ENCODE measurements at regions not wholly inside any gene's neighbourhood (a gene's known extent, or its start where the extent isn't known, plus 50 kb on each side); places are given as distances from the start of the nearest gene placed in this dataset.

DNA sequence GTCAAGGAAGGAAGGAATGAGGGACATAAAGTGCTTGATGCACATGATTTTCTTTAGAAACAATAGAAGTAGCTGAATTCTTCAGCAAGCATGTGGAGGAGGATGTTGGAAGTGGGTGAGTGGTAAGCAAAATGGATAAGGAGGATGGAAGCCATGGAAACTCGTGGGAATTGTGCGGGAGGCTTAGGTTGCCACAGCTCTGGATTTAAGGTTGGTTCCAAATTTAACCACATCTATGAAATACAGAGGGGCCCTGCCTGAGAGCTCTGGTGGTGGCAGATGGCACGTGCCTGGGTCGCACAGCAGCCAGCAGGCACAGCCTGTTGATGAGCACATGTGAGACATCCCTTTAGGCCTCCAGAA lies 284.7 kb downstream of the SMARCA2 start:
- no peaks in the 10 kb centered on the region for H3K36me3 ChIP-seq (ENCODE audit: insufficient read depth, insufficient read length, low read length)
- H3K9me3 ChIP-seq (ENCODE audit: insufficient read depth, low read length), result peaks cover 55% of the 10 kb centered on the region
- no peak for TF ChIP-seq ZNF274 (IDR thresholded peaks at IDR 0.05; ENCODE audit: low read depth, low read length)
- TF ChIP-seq YY1 (IDR thresholded peaks at IDR 0.05; ENCODE audit: insufficient read depth, insufficient read length), result no peak
- TF ChIP-seq SUZ12 (IDR thresholded peaks at IDR 0.05; ENCODE audit: extremely low read depth, insufficient read depth, insufficient read length), result no peak
- no peak for DNase-seq (ENCODE audit: low read depth, low spot score)
- H3K9ac ChIP-seq (ENCODE audit: insufficient read length, low read depth), result no peak overlapping the region
- H3K4me1 ChIP-seq (ENCODE audit: insufficient read depth, insufficient read length), result no peaks in the 10 kb centered on the region
- H3K27me3 ChIP-seq (ENCODE audit: insufficient read depth, insufficient read length), result no peaks in the 10 kb centered on the region
- no peak overlapping the region for H3K4me3 ChIP-seq (ENCODE audit: insufficient read length, low read depth)

DNA sequence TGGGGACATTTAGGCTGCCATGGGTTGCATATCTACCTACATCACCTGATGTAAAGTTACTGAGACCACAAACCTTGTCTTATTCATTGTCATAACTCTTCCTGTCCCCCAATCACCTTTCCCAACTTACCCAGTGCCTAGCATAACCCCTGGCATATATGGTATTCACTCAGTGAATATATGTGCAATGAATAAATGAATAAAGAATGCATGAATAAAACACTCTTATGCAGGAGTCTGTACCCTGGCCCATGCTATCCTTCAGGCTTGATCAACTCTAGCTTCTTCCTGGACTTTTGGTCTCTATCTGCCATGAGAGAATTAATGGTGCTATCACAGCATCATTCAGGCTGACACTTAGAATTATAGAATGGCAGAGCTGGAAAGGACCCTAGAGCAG lies 285.2 kb downstream of the SMARCA2 start:
- Histone ChIP-seq H3K27me3 (ENCODE audit: insufficient read depth, insufficient read length) (no peaks in the 10 kb centered on the region), H3K36me3 (ENCODE audit: insufficient read depth, insufficient read length, low read length) (no peaks in the 10 kb centered on the region), H3K9ac (ENCODE audit: insufficient read length, low read depth) (no peak overlapping the region), H3K9me3 (ENCODE audit: insufficient read depth, low read length) (peaks cover 53% of the 10 kb centered on the region), H3K4me3 (ENCODE audit: insufficient read length, low read depth) (no peak overlapping the region), H3K4me1 (ENCODE audit: insufficient read depth, insufficient read length) (no peaks in the 10 kb centered on the region)
- DNase-seq (ENCODE audit: low read depth, low spot score), result no peak
- no peak for TF ChIP-seq SUZ12 (IDR thresholded peaks at IDR 0.05; ENCODE audit: extremely low read depth, insufficient read depth, insufficient read length)
- TF ChIP-seq ZNF274 (IDR thresholded peaks at IDR 0.05; ENCODE audit: low read depth, low read length), result no peak
- TF ChIP-seq YY1 (IDR thresholded peaks at IDR 0.05; ENCODE audit: insufficient read depth, insufficient read length), result no peak

- H3K36me3 ChIP-seq (ENCODE audit: insufficient read depth, insufficient read length, low read length), result no peaks in the 10 kb centered on the region
- no peak overlapping the region for H3K4me3 ChIP-seq (ENCODE audit: insufficient read length, low read depth)
- DNase-seq (ENCODE audit: low read depth, low spot score), result no peak
- TF ChIP-seq YY1 (IDR thresholded peaks at IDR 0.05; ENCODE audit: insufficient read depth, insufficient read length) (no peak), ZNF274 (IDR thresholded peaks at IDR 0.05; ENCODE audit: low read depth, low read length) (no peak)
- H3K9me3 ChIP-seq (ENCODE audit: insufficient read depth, low read length), result peaks cover 30% of the 10 kb centered on the region
- no peaks in the 10 kb centered on the region for H3K4me1 ChIP-seq (ENCODE audit: insufficient read depth, insufficient read length)
- H3K27me3 ChIP-seq (ENCODE audit: insufficient read depth, insufficient read length), result no peaks in the 10 kb centered on the region
- no peak overlapping the region for H3K9ac ChIP-seq (ENCODE audit: insufficient read length, low read depth)
Measured at GRCh38 chr9:2302606-2303005, 287.5 kb downstream of the SMARCA2 start.

DNA sequence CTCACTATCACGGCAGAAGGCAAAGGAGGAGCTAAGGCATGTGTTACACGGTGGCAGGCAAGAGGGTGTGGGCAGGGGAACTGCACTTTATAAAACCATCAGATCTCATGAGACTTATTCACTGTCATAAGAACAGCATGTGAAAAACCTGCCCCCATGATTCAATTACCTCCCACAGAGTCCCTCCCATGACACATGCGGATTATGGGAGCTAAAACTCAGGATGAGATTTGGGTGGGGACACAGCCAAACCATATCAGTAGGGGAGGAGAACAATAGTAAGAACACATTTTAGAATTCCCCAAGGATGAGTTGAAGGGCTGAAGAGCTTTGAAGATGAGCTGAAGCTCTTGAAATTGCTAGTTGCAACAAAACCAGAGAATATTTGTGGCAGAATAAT lies 287.9 kb downstream of the SMARCA2 start:
- peaks cover 26% of the 10 kb centered on the region for H3K9me3 ChIP-seq (ENCODE audit: insufficient read depth, low read length)
- H3K4me1 ChIP-seq (ENCODE audit: insufficient read depth, insufficient read length), result no peaks in the 10 kb centered on the region
- H3K4me3 ChIP-seq (ENCODE audit: insufficient read length, low read depth), result no peak overlapping the region
- H3K9ac ChIP-seq (ENCODE audit: insufficient read length, low read depth), result no peak overlapping the region
- no peaks in the 10 kb centered on the region for H3K36me3 ChIP-seq (ENCODE audit: insufficient read depth, insufficient read length, low read length)
- TF ChIP-seq YY1 (IDR thresholded peaks at IDR 0.05; ENCODE audit: insufficient read depth, insufficient read length) (no peak), ZNF274 (IDR thresholded peaks at IDR 0.05; ENCODE audit: low read depth, low read length) (no peak), SUZ12 (IDR thresholded peaks at IDR 0.05; ENCODE audit: extremely low read depth, insufficient read depth, insufficient read length) (no peak)
- no peaks in the 10 kb centered on the region for H3K27me3 ChIP-seq (ENCODE audit: insufficient read depth, insufficient read length)
- DNase-seq (ENCODE audit: low read depth, low spot score), result no peak

DNA sequence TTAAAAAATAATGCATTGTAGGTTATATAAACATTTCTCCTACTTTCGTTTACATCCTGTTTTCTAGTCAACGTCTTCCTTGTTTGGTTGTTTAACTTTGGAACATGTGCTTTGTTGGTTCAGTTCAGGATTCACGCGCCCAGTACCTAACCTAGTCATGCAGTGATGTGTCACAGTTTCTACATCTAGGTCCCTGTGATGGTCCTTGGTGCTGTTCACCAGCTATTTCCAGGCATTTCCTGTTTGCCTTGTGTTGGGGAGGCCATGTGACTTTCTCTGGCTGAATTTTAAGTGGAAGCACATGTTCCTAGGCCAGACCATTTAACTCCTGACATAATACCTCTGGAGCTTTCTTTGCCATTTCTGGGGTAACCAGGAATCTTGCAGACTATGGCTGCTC lies 292.3 kb downstream of the SMARCA2 start:
- no peak for DNase-seq (ENCODE audit: low read depth, low spot score)
- Histone ChIP-seq H3K27me3 (ENCODE audit: insufficient read depth, insufficient read length) (no peaks in the 10 kb centered on the region), H3K9me3 (ENCODE audit: insufficient read depth, low read length) (peaks cover 31% of the 10 kb centered on the region), H3K4me1 (ENCODE audit: insufficient read depth, insufficient read length) (no peaks in the 10 kb centered on the region), H3K36me3 (ENCODE audit: insufficient read depth, insufficient read length, low read length) (no peaks in the 10 kb centered on the region), H3K9ac (ENCODE audit: insufficient read length, low read depth) (no peak overlapping the region), H3K4me3 (ENCODE audit: insufficient read length, low read depth) (no peak overlapping the region)
- no peak for TF ChIP-seq ZNF274 (IDR thresholded peaks at IDR 0.05; ENCODE audit: low read depth, low read length)

DNA sequence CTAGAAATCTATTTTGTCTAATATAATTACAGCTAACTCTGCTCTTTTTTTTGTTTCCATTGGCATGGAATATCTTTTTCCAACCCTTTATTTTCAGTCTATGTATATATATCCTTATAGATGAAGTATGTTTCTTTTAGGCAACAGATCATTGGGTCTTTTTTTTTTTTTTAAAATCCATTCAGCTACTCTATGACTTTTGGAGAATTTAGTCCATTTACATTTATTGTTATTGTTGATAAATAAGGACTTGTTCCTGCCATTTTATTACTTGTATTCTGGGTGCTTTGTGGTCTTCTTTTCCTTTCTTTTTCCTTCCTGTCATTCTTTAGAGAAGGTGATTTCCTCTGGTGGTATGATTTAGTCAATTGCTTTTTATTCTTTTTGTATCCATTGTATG lies 296.8 kb downstream of the SMARCA2 start:
- Histone ChIP-seq H3K27me3 (ENCODE audit: insufficient read depth, insufficient read length) (no peaks in the 10 kb centered on the region), H3K4me3 (ENCODE audit: insufficient read length, low read depth) (no peak overlapping the region), H3K9ac (ENCODE audit: insufficient read length, low read depth) (no peak overlapping the region), H3K9me3 (ENCODE audit: insufficient read depth, low read length) (peaks cover 59% of the 10 kb centered on the region), H3K4me1 (ENCODE audit: insufficient read depth, insufficient read length) (no peaks in the 10 kb centered on the region), H3K36me3 (ENCODE audit: insufficient read depth, insufficient read length, low read length) (no peaks in the 10 kb centered on the region)
- no peak for DNase-seq (ENCODE audit: low read depth, low spot score)
- TF ChIP-seq ZNF274 (IDR thresholded peaks at IDR 0.05; ENCODE audit: low read depth, low read length), result no peak
- TF ChIP-seq YY1 (IDR thresholded peaks at IDR 0.05; ENCODE audit: insufficient read depth, insufficient read length), result no peak
- no peak for TF ChIP-seq SUZ12 (IDR thresholded peaks at IDR 0.05; ENCODE audit: extremely low read depth, insufficient read depth, insufficient read length)

DNA sequence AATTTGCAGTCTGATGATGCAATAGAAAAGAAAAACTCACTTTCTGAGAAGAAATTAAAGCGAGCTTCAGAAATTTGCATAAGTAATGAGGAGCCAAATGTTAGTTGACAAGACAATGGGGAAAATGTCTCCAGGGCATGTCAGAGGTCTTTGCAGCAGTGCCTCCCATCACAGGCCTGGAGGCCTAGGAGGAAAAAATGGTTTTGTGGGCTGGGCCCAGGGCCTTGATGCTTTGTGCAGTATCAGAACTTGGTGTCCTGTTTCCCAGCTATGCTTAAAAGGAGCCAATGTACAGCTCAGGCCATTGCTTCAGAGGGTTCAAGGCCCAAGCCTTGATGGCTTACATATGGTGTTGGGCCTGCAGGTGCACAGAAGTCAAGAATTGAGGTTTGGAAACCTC lies 298.4 kb downstream of the SMARCA2 start:
- Histone ChIP-seq H3K36me3 (ENCODE audit: insufficient read depth, insufficient read length, low read length) (no peaks in the 10 kb centered on the region), H3K4me1 (ENCODE audit: insufficient read depth, insufficient read length) (no peaks in the 10 kb centered on the region), H3K4me3 (ENCODE audit: insufficient read length, low read depth) (no peak overlapping the region), H3K9me3 (ENCODE audit: insufficient read depth, low read length) (peaks cover 64% of the 10 kb centered on the region), H3K9ac (ENCODE audit: insufficient read length, low read depth) (no peak overlapping the region), H3K27me3 (ENCODE audit: insufficient read depth, insufficient read length) (no peaks in the 10 kb centered on the region)
- DNase-seq (ENCODE audit: low read depth, low spot score), result no peak
- TF ChIP-seq ZNF274 (IDR thresholded peaks at IDR 0.05; ENCODE audit: low read depth, low read length), result no peak
- TF ChIP-seq SUZ12 (IDR thresholded peaks at IDR 0.05; ENCODE audit: extremely low read depth, insufficient read depth, insufficient read length), result no peak
- no peak for TF ChIP-seq YY1 (IDR thresholded peaks at IDR 0.05; ENCODE audit: insufficient read depth, insufficient read length)

DNA sequence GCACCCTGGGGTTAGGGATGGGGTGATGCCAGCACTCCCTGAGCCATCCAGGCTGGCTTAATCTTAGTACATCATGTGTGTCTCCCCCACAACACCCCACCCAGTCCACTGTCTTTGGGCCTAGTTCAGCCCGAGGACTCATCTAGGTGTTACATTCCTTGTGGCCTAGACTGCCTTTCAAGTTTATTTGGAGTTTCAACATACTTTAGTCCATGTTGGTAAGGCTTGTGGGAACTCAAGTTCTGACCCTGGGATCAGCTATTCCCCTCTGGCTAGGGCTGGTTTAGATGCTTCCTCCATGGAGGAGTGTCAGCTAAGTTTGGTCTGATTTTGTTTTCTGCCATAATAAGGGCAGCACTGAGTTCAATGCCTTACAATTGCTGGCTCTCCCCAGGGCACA lies 302.4 kb downstream of the SMARCA2 start:
- Histone ChIP-seq H3K36me3 (ENCODE audit: insufficient read depth, insufficient read length, low read length) (no peaks in the 10 kb centered on the region), H3K4me3 (ENCODE audit: insufficient read length, low read depth) (no peak overlapping the region), H3K4me1 (ENCODE audit: insufficient read depth, insufficient read length) (no peaks in the 10 kb centered on the region), H3K9ac (ENCODE audit: insufficient read length, low read depth) (no peak overlapping the region), H3K27me3 (ENCODE audit: insufficient read depth, insufficient read length) (no peaks in the 10 kb centered on the region), H3K9me3 (ENCODE audit: insufficient read depth, low read length) (peaks cover 51% of the 10 kb centered on the region)
- DNase-seq (ENCODE audit: low read depth, low spot score), result no peak
- TF ChIP-seq SUZ12 (IDR thresholded peaks at IDR 0.05; ENCODE audit: extremely low read depth, insufficient read depth, insufficient read length), result no peak
- no peak for TF ChIP-seq ZNF274 (IDR thresholded peaks at IDR 0.05; ENCODE audit: low read depth, low read length)
- TF ChIP-seq YY1 (IDR thresholded peaks at IDR 0.05; ENCODE audit: insufficient read depth, insufficient read length), result no peak

All from NT2/D1 (cell line).